Right kidney (tissue), 1 donor: ENCODE measurements at regions not wholly inside any gene's neighbourhood (a gene's known extent, or its start where the extent isn't known, plus 50 kb on each side); places are given as distances from the start of the nearest gene placed in this dataset.
"Not testable (repeated sequence)": the region's sequence is repeated elsewhere in the genome, so short reads cannot be mapped to it uniquely, and the experiment has no call there.

ENCODE experiments used
- DNase-seq: peaks from one replicate; pipeline ENCODE4 v3.0.0-alpha.2; 2016

- DNase-seq, result no peak
Measured at GRCh38 chrX:65331371-65331770, 203.2 kb downstream of the LAS1L start.

GRCh38 chrX:65300104-65300809 is 234.3 kb downstream of the LAS1L start:
- no peak for DNase-seq

DNA sequence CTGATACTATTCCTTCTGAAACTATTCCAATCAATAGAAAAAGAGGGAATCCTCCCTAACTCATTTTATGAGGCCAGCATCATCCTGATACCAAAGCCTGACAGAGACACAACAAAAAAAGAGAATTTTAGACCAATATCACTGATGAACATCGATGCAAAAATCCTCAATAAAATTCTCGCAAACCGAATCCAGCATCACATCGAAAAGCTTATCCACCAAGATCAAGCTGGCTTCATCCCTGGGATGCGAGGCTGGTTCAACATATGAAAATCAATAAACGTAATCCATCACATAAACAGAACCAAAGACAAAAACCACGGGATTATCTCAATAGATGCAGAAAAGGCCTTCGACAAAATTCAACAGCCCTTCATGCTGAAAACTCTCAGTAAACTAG is 251.7 kb downstream of the LAS1L start:
- not testable (repeated sequence) for DNase-seq

GRCh38 chrX:65273152-65273551 is 261.4 kb downstream of the LAS1L start:
- no peak for DNase-seq

GRCh38 chrX:65266482-65266881 is 268.1 kb downstream of the LAS1L start:
- DNase-seq, result no peak

GRCh38 chrX:65253817-65254216 is 277.6 kb upstream of the ZC4H2 start:
- DNase-seq, result no peak

- no peak for DNase-seq
Measured at GRCh38 chrX:65241059-65241721, 264.9 kb upstream of the ZC4H2 start.

GRCh38 chrX:65203545-65203944 is 227.3 kb upstream of the ZC4H2 start:
- DNase-seq, result no peak

- DNase-seq, result peak; percentile 6
Measured at GRCh38 chrX:65196758-65197360, 220.6 kb upstream of the ZC4H2 start.

- no peak for DNase-seq
Measured at GRCh38 chrX:65195621-65196020, 219.4 kb upstream of the ZC4H2 start.

- no peak for DNase-seq
Measured at GRCh38 chrX:65194547-65194946, 218.3 kb upstream of the ZC4H2 start.

GRCh38 chrX:65163325-65163724 is 187.1 kb upstream of the ZC4H2 start:
- not testable (repeated sequence) for DNase-seq

- DNase-seq, result no peak
Measured at GRCh38 chrX:65148232-65148631, 172.0 kb upstream of the ZC4H2 start.

GRCh38 chrX:65136424-65136823 is 160.2 kb upstream of the ZC4H2 start:
- DNase-seq, result no peak

DNA sequence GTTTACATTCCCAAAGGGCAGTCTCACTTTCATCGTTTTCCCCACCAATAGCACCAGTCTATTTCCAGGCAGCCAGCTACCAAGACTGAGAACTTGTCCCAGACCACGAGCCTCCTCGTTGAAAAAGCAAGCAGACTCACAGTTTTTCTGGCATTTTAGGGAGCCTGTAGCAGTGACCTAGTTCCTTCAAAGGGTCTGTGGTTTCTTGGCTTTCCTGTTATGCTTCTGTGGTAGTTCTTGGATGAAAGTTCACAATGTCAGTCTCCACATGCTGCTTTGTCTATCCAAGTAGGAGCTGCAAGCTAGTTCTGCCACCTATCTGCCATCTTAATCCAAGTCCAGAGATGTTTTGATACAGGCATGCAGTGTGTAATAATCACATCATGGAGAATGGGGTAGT is 151.6 kb upstream of the ZC4H2 start:
- DNase-seq, result no peak

- no peak for DNase-seq
Measured at GRCh38 chrX:65098851-65099250, 122.6 kb upstream of the ZC4H2 start.

- DNase-seq, result no peak
Measured at GRCh38 chrX:65093658-65094057, 117.4 kb upstream of the ZC4H2 start.

- DNase-seq, result no peak
Measured at GRCh38 chrX:65073233-65073632, 97.0 kb upstream of the ZC4H2 start.

DNA sequence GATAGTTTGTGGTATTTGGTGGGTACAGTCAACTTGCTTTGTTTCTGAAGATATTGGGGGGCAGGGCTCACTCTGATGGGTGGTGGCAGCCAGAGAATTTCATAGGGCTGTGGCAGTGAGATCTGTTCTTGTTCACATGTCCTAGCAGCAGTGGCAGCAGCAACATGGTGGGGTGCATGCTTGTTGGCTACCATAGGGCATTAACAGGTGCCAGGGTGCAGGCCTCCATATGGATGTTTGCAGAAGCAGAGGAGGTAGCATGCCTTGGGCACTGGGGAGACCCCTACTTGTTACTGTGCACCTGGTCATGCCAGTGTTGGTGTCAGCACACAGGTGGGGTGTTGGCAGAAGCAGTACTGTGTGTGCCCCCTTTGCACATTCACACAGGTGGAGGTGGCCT is 96.3 kb upstream of the ZC4H2 start:
- no peak for DNase-seq

DNA sequence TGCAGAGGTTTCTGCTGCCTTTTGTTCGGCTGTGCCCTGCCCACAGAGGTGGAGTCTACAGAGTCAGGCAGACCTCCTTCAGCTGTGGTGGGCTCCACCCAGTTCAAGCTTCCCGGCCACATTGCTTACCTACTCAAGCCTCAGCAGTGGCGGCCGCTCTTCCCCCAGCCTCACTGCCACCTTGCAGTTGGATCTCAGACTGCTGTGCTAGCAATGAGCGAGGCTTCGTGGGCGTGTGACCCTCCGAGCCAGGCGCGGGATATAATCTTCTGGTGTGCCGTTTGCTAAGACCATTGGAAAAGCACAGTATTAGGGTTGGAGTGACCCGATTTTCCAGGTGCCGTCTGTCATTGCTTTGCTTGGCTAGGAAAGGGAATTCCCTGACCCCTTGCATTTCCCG is 82.4 kb upstream of the ZC4H2 start:
- DNase-seq, result not testable (repeated sequence)

GRCh38 chrX:65045001-65045400 is 68.8 kb upstream of the ZC4H2 start:
- DNase-seq, result no peak

- no peak for DNase-seq
Measured at GRCh38 chrX:65035446-65035770, 59.2 kb upstream of the ZC4H2 start.

- DNase-seq, result peak; percentile 80
Measured at GRCh38 chrX:65034668-65035445, 58.6 kb upstream of the ZC4H2 start, which contains the start of gene ZC3H12B. Gene ZC3H12B, plus strand, starts transcription at chrX:65034826.
